ENCODE measurements at regions not wholly inside any gene's neighbourhood (a gene's known extent, or its start where the extent isn't known, plus 50 kb on each side); places are given as distances from the start of the nearest gene placed in this dataset.

- TF ChIP-seq POLR2A (IDR thresholded peaks at IDR 0.05; ENCODE audit: low read length) (no peak), GATA1 (IDR thresholded peaks at IDR 0.05; ENCODE audit: low read depth, low read length) (no peak)
Observed at GRCh38 chr2:156955701-156956100, 301.8 kb upstream of the GALNT5 start.

Measured in erythroblast (primary cell).